ENCODE measurements at regions not wholly inside any gene's neighbourhood (a gene's known extent, or its start where the extent isn't known, plus 50 kb on each side); places are given as distances from the start of the nearest gene placed in this dataset.
"Not testable (repeated sequence)": the region's sequence is repeated elsewhere in the genome, so short reads cannot be mapped to it uniquely, and the experiment has no call there.

GRCh38 chr10:27312854-27313253 is 72.3 kb upstream of the ACBD5 start:
- TF ChIP-seq EP300 (IDR thresholded peaks at IDR 0.05), result no peak
- no peak for TF ChIP-seq CTCF (IDR thresholded peaks at IDR 0.05)
- no peak for TF ChIP-seq POLR2A (IDR thresholded peaks at IDR 0.05)
- TF ChIP-seq POLR2AphosphoS5 (IDR thresholded peaks at IDR 0.05), result no peak
- Histone ChIP-seq H3K27me3 (no peaks in the 10 kb centered on the region), H3K4me1 (no peaks in the 10 kb centered on the region), H3K36me3 (no peaks in the 10 kb centered on the region), H3K9me3 (no peaks in the 10 kb centered on the region), H3K27ac (no peak overlapping the region), H3K4me3 (no peak overlapping the region)
- no peak for DNase-seq
- 51 to 71% (median 68%) methylated on average over 4 of the region's 4 CpGs for WGBS, 5 donors
- intact Hi-C loops (cut with DNase I; ENCODE audit: low total_unique reads), result no loop called here

GRCh38 chr10:27311809-27312208 is 71.2 kb upstream of the ACBD5 start:
- intact Hi-C loops (cut with DNase I; ENCODE audit: low total_unique reads); DNase-seq; H3K27ac ChIP-seq; H3K9me3 ChIP-seq; H3K36me3 ChIP-seq; H3K4me3 ChIP-seq; H3K4me1 ChIP-seq; H3K27me3 ChIP-seq: not testable (repeated sequence)
- WGBS, 5 donors, result 92 to 98% (median 95%) methylated on average over 20 of the region's 20 CpGs

DNA sequence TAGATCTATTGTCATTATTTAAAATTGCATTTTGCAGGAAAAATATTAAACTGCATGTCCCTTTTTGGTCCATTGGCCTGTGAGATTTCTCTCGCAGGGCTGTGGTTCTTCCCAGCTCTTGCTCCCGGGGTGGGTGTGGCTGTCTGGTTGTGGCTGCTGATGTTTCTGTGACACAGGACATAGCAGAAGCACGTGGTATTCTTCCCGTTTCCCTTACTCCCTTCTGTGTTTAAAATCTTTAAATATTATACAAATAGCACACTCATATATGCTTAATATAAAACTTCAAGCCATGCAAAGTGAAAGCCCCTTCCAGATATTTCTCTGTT is 57.9 kb upstream of the ACBD5 start:
- H3K4me1 ChIP-seq; H3K27ac ChIP-seq; intact Hi-C loops (cut with DNase I; ENCODE audit: low total_unique reads); H3K9me3 ChIP-seq; H3K4me3 ChIP-seq; DNase-seq; H3K27me3 ChIP-seq; H3K36me3 ChIP-seq: not testable (repeated sequence)
- 56 to 76% (median 72%) methylated on average over 4 of the region's 4 CpGs for WGBS, 5 donors

- Histone ChIP-seq H3K9me3 (no peaks in the 10 kb centered on the region), H3K4me1 (no peaks in the 10 kb centered on the region), H3K27me3 (no peaks in the 10 kb centered on the region), H3K4me3 (no peak overlapping the region), H3K27ac (no peak overlapping the region), H3K36me3 (no peaks in the 10 kb centered on the region)
- intact Hi-C loops (cut with DNase I; ENCODE audit: low total_unique reads), result no loop called here
- 66 to 74% (median 72%) methylated on average over 6 of the region's 6 CpGs for WGBS, 5 donors
- no peak for TF ChIP-seq POLR2AphosphoS5 (IDR thresholded peaks at IDR 0.05)
- TF ChIP-seq EP300 (IDR thresholded peaks at IDR 0.05), result no peak
- no peak for TF ChIP-seq POLR2A (IDR thresholded peaks at IDR 0.05)
- TF ChIP-seq CTCF (IDR thresholded peaks at IDR 0.05), result no peak
- no peak for DNase-seq
These were observed 57.4 kb upstream of the ACBD5 start for GRCh38 chr10:27297844-27298521.

- H3K27ac ChIP-seq; H3K9me3 ChIP-seq; H3K36me3 ChIP-seq; intact Hi-C loops (cut with DNase I; ENCODE audit: low total_unique reads); H3K4me3 ChIP-seq; H3K4me1 ChIP-seq; H3K27me3 ChIP-seq; DNase-seq: not testable (repeated sequence)
- WGBS, 5 donors, result 60 to 90% (median 87%) methylated on average over 1 to 26 of the region's 26 CpGs; no CpG with 5 or more reads in 2 of the 5 donors
These were observed 55.7 kb upstream of the ACBD5 start for GRCh38 chr10:27296285-27296684.

DNA sequence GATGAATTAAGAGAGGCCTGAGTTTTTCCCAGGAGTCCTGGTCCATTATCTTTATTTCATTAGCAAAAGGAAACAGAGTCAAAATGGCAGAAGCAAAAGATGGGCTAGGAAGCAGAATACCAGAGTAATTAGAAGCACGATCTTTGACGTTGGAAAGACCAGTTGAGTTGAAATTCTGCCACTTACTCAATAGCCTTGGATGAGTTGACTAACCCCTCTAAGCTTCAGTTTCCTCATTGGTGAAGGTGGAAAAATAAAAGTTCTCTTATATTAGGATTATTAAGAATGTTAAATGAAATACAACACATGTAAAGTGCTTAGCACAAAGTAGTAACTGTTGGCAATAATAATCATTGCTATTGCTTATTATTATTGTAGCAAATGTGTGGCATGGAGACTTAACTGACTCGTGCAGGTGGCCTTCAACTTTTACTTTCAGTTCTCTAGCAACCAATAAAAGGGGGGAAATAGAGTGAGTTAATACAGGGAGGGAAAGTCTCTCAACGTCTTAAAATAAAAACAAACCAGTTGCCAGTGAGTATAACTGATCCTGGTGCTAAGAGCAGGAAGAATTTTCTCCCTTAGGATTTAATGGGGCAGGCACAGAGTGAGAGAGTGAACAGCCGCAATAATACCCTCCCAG is 50.8 kb upstream of the ACBD5 start:
- intact Hi-C loops (cut with DNase I; ENCODE audit: low total_unique reads); H3K4me1 ChIP-seq; H3K27me3 ChIP-seq; H3K4me3 ChIP-seq; H3K36me3 ChIP-seq; H3K27ac ChIP-seq; H3K9me3 ChIP-seq; DNase-seq: not testable (repeated sequence)
- 59 to 63% (median 60%) methylated on average over 5 of the region's 5 CpGs for WGBS, 5 donors

Small RNAs in the stretch of these regions (small RNA-seq; reads per million reads assigned to genes)
- gene RNU6-452P, result 0 reads per million in 4 donors
- gene RNU6-666P, result 0 reads per million in 4 donors
- gene TRIAP1P1, result 0 to 0.31 (median 0.10) reads per million in 4 donors
